Nephron (organoid): ENCODE measurements at regions not wholly inside any gene's neighbourhood (a gene's known extent, or its start where the extent isn't known, plus 50 kb on each side); places are given as distances from the start of the nearest gene placed in this dataset.
A peak's percentile ranks its signal among the peaks of the same experiment; 100 is the strongest.

Experiments
- H3K27ac Mint-ChIP-seq, 3 experiments: 2 replicates each; pipeline ENCODE4 v1.8.0; 2020; ENCODE audit warnings: mixed read lengths in 3 of 3, mild to moderate bottlenecking in 2 of 3, moderate library complexity in 1 of 3
- H3K27me3 Mint-ChIP-seq: 2 replicates; pipeline ENCODE4 v1.8.0; 2021; ENCODE audit warnings: low read depth, mild to moderate bottlenecking, moderate library complexity, mixed read lengths
- H3K36me3 Mint-ChIP-seq: 2 replicates; pipeline ENCODE4 v1.8.0; 2020; ENCODE audit warnings: low read depth, mixed read lengths
- H3K4me1 Mint-ChIP-seq: 2 replicates; pipeline ENCODE4 v1.8.0; 2020; ENCODE audit warnings: mixed read lengths
- H3K4me3 Mint-ChIP-seq, 3 experiments: 2 replicates each; pipeline ENCODE4 v1.8.0; 2020; ENCODE audit warnings: mild to moderate bottlenecking in 3 of 3, mixed read lengths in 3 of 3, moderate library complexity in 2 of 3
- H3K9me3 Mint-ChIP-seq: 2 replicates; pipeline ENCODE4 v1.8.0; 2020; ENCODE audit warnings: mixed read lengths
- CTCF ChIP-seq, 3 experiments: fragments of 200-600 bp; sonication (generic); IDR thresholded peaks; one replicate each; pipeline ENCODE4 v1.5.0; 2021; ENCODE audit warnings: antibody characterized with exemption in 3 of 3; ENCODE audit not compliant: unreplicated experiment in 3 of 3

DNA sequence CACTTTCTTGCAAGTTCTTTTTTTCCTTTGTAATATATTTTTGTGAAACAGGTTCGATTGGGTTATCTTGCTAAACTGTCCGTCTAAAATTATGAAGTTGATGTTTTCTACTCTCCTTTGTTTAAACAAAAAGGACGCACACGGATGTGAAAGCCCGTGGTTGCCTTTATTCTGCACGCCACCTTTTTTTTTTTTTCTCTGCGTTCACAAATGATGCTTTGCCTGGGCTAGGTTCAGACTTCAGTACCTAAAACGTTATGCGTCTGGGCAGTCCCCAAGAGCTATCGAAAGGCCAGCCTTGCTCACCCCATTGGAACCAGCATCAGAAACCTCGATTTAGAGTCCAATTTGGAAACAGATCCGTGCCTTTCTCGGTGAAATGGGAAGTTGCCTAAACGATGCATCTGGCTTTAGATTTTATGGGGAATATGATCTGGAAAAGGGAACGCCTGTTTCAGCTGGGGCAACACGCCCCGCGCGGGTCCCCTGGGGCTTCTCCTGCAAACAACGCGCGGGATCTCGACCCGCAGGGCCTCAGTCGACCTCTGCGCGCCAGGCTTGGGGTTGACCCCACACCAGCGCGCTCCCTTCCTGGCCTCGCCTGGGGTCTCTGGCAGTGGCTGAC is 113.9 kb downstream of the KCNRG start:
- Mint-ChIP-seq H3K4me3 (peak overlapping the region; percentile 81 to 90 (median 82)), H3K27ac (peak overlapping the region in 2 of 3 experiments; percentile 85 to 99), H3K27me3 (peaks cover 83% of the 10 kb centered on the region), H3K4me1 (peaks cover 57% of the 10 kb centered on the region), H3K36me3 (no peaks in the 10 kb centered on the region), H3K9me3 (no peaks in the 10 kb centered on the region)
- no peak for TF ChIP-seq CTCF (IDR thresholded peaks at IDR 0.05; ENCODE audit: unreplicated experiment in 3 of 3)

DNA sequence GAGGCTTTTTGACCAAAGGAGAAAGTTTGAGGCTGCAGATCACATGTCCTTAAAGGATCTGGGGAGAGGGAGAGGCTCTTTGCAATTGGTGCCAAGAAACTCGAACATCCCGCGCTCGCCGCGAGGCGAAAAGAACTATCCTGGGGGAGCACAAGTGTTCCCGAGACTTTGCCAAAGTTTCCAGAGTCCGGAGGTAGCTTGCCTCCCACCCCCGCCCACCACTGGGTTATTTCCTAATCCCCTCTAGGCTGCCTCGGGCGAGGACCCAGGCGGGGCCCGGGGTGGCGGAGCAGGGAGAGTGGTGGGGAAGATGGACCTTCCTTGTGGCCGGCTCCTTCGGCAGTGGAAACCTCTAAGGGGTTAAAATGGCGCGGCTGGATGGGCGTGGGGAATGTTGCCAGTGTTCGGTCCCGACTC is 114.5 kb downstream of the KCNRG start:
- peaks cover 88% of the 10 kb centered on the region for H3K27me3 Mint-ChIP-seq
- no peaks in the 10 kb centered on the region for H3K9me3 Mint-ChIP-seq
- no peak for TF ChIP-seq CTCF (IDR thresholded peaks at IDR 0.05; ENCODE audit: unreplicated experiment in 3 of 3)
- peak overlapping the region in 2 of 3 experiments; percentile 85 to 99 for H3K27ac Mint-ChIP-seq
- peaks cover 57% of the 10 kb centered on the region for H3K4me1 Mint-ChIP-seq
- H3K36me3 Mint-ChIP-seq: no peaks in the 10 kb centered on the region
- peak overlapping the region; percentile 81 to 90 (median 82) for H3K4me3 Mint-ChIP-seq

DNA sequence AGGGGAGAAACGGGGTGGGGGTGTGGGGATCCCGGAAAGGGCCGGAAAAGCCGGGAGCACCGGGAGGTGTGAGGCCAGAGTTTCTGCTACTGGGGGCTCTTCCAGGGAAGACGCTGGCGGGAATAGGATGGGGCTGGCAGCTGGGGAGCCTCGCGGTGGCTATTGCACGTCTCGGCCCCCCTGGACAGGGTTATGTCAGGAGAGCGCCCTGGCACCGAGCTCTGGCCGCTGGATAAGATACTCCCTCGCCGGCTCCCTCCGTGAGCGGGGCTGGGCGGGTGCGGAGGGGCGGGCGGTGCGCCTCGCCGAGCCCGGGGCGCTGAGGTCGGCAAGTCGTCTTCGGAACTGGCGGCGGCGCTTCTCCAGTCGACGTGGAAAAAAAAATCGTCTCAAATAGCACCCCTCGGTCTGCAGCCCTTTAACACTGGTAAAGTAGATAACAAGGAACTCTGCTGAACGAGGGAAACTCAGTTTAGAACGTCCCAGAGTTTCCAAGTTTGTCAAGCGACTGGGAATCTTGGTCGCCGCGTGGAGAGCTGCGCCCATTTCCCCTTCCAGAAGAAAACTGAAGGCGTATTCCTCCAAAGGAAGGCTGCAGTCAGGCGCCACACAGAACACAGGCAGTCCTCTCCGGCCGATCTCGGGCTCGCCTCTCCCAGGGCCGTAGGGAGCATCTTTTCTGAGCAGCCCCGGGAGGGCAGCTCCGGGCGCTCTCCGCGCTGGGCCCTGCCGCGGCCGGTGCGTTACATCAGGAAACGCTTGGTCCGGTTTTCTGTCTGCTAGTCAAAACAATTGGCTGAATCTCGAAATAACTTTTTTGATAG is 115.1 kb downstream of the KCNRG start:
- H3K4me1 Mint-ChIP-seq: peaks cover 57% of the 10 kb centered on the region
- H3K36me3 Mint-ChIP-seq: no peaks in the 10 kb centered on the region
- peak overlapping the region; percentile 81 to 90 (median 82) for H3K4me3 Mint-ChIP-seq
- H3K27me3 Mint-ChIP-seq: peaks cover 95% of the 10 kb centered on the region
- TF ChIP-seq CTCF (IDR thresholded peaks at IDR 0.05; ENCODE audit: unreplicated experiment in 3 of 3): no peak
- no peaks in the 10 kb centered on the region for H3K9me3 Mint-ChIP-seq
- peak overlapping the region in 2 of 3 experiments; percentile 85 to 99 for H3K27ac Mint-ChIP-seq

GRCh38 chr13:50131920-50132903 is 117.0 kb downstream of the KCNRG start:
- H3K4me3 Mint-ChIP-seq: peak overlapping the region; percentile 72 to 82 (median 77)
- no peak for TF ChIP-seq CTCF (IDR thresholded peaks at IDR 0.05; ENCODE audit: unreplicated experiment in 3 of 3)
- peaks cover 46% of the 10 kb centered on the region for H3K4me1 Mint-ChIP-seq
- peaks cover 95% of the 10 kb centered on the region for H3K27me3 Mint-ChIP-seq
- no peaks in the 10 kb centered on the region for H3K36me3 Mint-ChIP-seq
- H3K27ac Mint-ChIP-seq: peak overlapping the region in 2 of 3 experiments; percentile 50 to 70
- H3K9me3 Mint-ChIP-seq: no peaks in the 10 kb centered on the region

GRCh38 chr13:50132904-50133357 is 117.7 kb downstream of the KCNRG start:
- Mint-ChIP-seq H3K36me3 (no peaks in the 10 kb centered on the region), H3K27me3 (peaks cover 95% of the 10 kb centered on the region), H3K9me3 (no peaks in the 10 kb centered on the region), H3K27ac (peak overlapping the region in 2 of 3 experiments; percentile 50 to 70), H3K4me3 (peak overlapping the region; percentile 72 to 82 (median 77)), H3K4me1 (peaks cover 38% of the 10 kb centered on the region)
- no peak for TF ChIP-seq CTCF (IDR thresholded peaks at IDR 0.05; ENCODE audit: unreplicated experiment in 3 of 3)
